Activated CD8-positive, alpha-beta memory T cell treated with anti-CD3 and anti-CD28 coated beads, Interleukin-2, amount 50 U/mL, for 4 hours (primary cell): ENCODE measurements at regions not wholly inside any gene's neighbourhood (a gene's known extent, or its start where the extent isn't known, plus 50 kb on each side); places are given as distances from the start of the nearest gene placed in this dataset.
"Not testable (repeated sequence)": the region's sequence is repeated elsewhere in the genome, so short reads cannot be mapped to it uniquely, and the experiment has no call there.

Experiments
- DNase-seq: peaks from one replicate; pipeline ENCODE4 v3.0.0-alpha.2; 2020

- no peak for DNase-seq
These were observed 212.8 kb downstream of the FGF9 start for GRCh38 chr13:21883713-21884112.

GRCh38 chr13:21884299-21884909 lies 213.5 kb downstream of the FGF9 start:
- DNase-seq, result no peak

GRCh38 chr13:21884965-21885567 lies 214.2 kb downstream of the FGF9 start:
- DNase-seq, result no peak

GRCh38 chr13:21885714-21886224 lies 214.9 kb downstream of the FGF9 start:
- no peak for DNase-seq

- DNase-seq, result no peak
These were observed 218.8 kb downstream of the FGF9 start for GRCh38 chr13:21889651-21890050.

GRCh38 chr13:21890220-21890619 lies 219.3 kb downstream of the FGF9 start:
- not testable (repeated sequence) for DNase-seq

GRCh38 chr13:21894091-21894490 lies 223.2 kb downstream of the FGF9 start:
- no peak for DNase-seq

- no peak for DNase-seq
These were observed 224.1 kb downstream of the FGF9 start for GRCh38 chr13:21894703-21895699.

- DNase-seq, result no peak
These were observed 224.9 kb downstream of the FGF9 start for GRCh38 chr13:21895779-21896178.

GRCh38 chr13:21897161-21897560 lies 226.3 kb downstream of the FGF9 start:
- DNase-seq, result no peak

- no peak for DNase-seq
These were observed 227.6 kb downstream of the FGF9 start for GRCh38 chr13:21898459-21898858.

GRCh38 chr13:21898945-21899344 lies 228.1 kb downstream of the FGF9 start:
- no peak for DNase-seq

- DNase-seq, result no peak
These were observed 230.5 kb downstream of the FGF9 start for GRCh38 chr13:21901336-21901735.

GRCh38 chr13:21901811-21902708 lies 231.2 kb downstream of the FGF9 start:
- DNase-seq, result no peak

GRCh38 chr13:21902709-21903098 lies 231.8 kb downstream of the FGF9 start:
- no peak for DNase-seq

- DNase-seq, result no peak
These were observed 234.6 kb downstream of the FGF9 start for GRCh38 chr13:21905486-21905885.

GRCh38 chr13:21909331-21909730 lies 238.5 kb downstream of the FGF9 start:
- DNase-seq, result no peak

- no peak for DNase-seq
These were observed 239.7 kb downstream of the FGF9 start for GRCh38 chr13:21910546-21910945.

- DNase-seq, result no peak
These were observed 240.9 kb downstream of the FGF9 start for GRCh38 chr13:21911646-21912298.

- DNase-seq, result no peak
These were observed 242.1 kb downstream of the FGF9 start for GRCh38 chr13:21913010-21913409.

GRCh38 chr13:21917086-21918015 lies 246.5 kb downstream of the FGF9 start:
- DNase-seq, result no peak
